GM23248 (cell line): ENCODE measurements at regions not wholly inside any gene's neighbourhood (a gene's known extent, or its start where the extent isn't known, plus 50 kb on each side); places are given as distances from the start of the nearest gene placed in this dataset.
A peak's percentile ranks its signal among the peaks of the same experiment; 100 is the strongest.

Experiments used
- DNase-seq: peaks from one replicate; pipeline ENCODE4 v3.0.0-alpha.2; 2015
- H2AFZ ChIP-seq: fragments of 200-600 bp; sonication (generic); 2 replicates; pipeline ENCODE4 v1.6.1; 2016; ENCODE audit warnings: antibody characterized with exemption
- H3F3A ChIP-seq: fragments of 200-600 bp; sonication (generic); 2 replicates; pipeline ENCODE4 v1.6.1; 2016; ENCODE audit warnings: mild to moderate bottlenecking, antibody characterized with exemption, mixed run types; ENCODE audit not compliant: insufficient read depth
- H3K27ac ChIP-seq: fragments of 200-600 bp; sonication (generic); 2 replicates; pipeline ENCODE4 v1.5.1; 2016; ENCODE audit warnings: mild to moderate bottlenecking
- H3K27me3 ChIP-seq: fragments of 200-600 bp; sonication (generic); replicated peaks from 2 replicates; pipeline ENCODE4 v1.6.1; 2016; ENCODE audit warnings: mild to moderate bottlenecking; ENCODE audit not compliant: insufficient read depth
- H3K36me3 ChIP-seq: fragments of 200-600 bp; sonication (generic); 2 replicates; pipeline ENCODE4 v1.6.1; 2016; ENCODE audit warnings: low read depth, mild to moderate bottlenecking
- H3K4me1 ChIP-seq: fragments of 200-600 bp; sonication (generic); 2 replicates; pipeline ENCODE4 v1.6.1; 2016; ENCODE audit warnings: mild to moderate bottlenecking; ENCODE audit not compliant: insufficient read depth
- H3K4me2 ChIP-seq: fragments of 200-600 bp; sonication (generic); one replicate; pipeline ENCODE4 v1.6.1; 2016; ENCODE audit warnings: mild to moderate bottlenecking; ENCODE audit not compliant: unreplicated experiment
- H3K4me3 ChIP-seq: fragments of 200-600 bp; sonication (generic); 2 replicates; pipeline ENCODE4 v1.5.1; 2016; ENCODE audit warnings: mild to moderate bottlenecking
- H3K79me2 ChIP-seq: fragments of 200-600 bp; sonication (generic); 2 replicates; pipeline ENCODE4 v1.6.1; 2016; ENCODE audit warnings: mild to moderate bottlenecking; ENCODE audit not compliant: insufficient read depth
- H3K9ac ChIP-seq: fragments of 200-600 bp; sonication (generic); 2 replicates; pipeline ENCODE4 v1.6.1; 2016; ENCODE audit warnings: mild to moderate bottlenecking
- H3K9me2 ChIP-seq: fragments of 200-600 bp; sonication (generic); 2 replicates; pipeline ENCODE4 v1.6.1; 2016; ENCODE audit warnings: mixed run types, mild to moderate bottlenecking, moderate library complexity; ENCODE audit not compliant: insufficient read depth
- H3K9me3 ChIP-seq: fragments of 200-600 bp; sonication (generic); one replicate; pipeline ENCODE4 v1.6.1; 2017; ENCODE audit warnings: low read depth
- H4K20me1 ChIP-seq: fragments of 200-600 bp; sonication (generic); 2 replicates; pipeline ENCODE4 v1.6.0; 2016; ENCODE audit not compliant: insufficient read depth
- EZH2 ChIP-seq: fragments of 200-600 bp; sonication (generic); IDR thresholded peaks from 2 replicates; pipeline ENCODE4 v1.6.1; 2018; ENCODE audit warnings: antibody characterized with exemption, mild to moderate bottlenecking; ENCODE audit not compliant: insufficient read depth, poor library complexity, severe bottlenecking
- EZH2phosphoT487 ChIP-seq: fragments of 200-600 bp; sonication (generic); IDR thresholded peaks from 2 replicates; pipeline ENCODE4 v1.6.1; 2018; ENCODE audit warnings: antibody characterized with exemption, moderate library complexity, mild to moderate bottlenecking, low read depth; ENCODE audit not compliant: insufficient read depth
- WGBS, 2 experiments: methylation state at CpG; one replicate each; pipeline ENCODE4 v1.1.6; 2015 to 2017; ENCODE audit warnings: low lambda C conversion rate in 2 of 2, low coverage in 1 of 2; ENCODE audit errors: missing lambda C conversion rate in 2 of 2; 5-methylcytosine and 5-hydroxymethylcytosine counted together
- in situ Hi-C: fragments of 300-500 bp; cut with MboI; formaldehyde crosslinking; loops from 2 replicates; pipeline ENCODE4 v1.15.0; 2020

DNA sequence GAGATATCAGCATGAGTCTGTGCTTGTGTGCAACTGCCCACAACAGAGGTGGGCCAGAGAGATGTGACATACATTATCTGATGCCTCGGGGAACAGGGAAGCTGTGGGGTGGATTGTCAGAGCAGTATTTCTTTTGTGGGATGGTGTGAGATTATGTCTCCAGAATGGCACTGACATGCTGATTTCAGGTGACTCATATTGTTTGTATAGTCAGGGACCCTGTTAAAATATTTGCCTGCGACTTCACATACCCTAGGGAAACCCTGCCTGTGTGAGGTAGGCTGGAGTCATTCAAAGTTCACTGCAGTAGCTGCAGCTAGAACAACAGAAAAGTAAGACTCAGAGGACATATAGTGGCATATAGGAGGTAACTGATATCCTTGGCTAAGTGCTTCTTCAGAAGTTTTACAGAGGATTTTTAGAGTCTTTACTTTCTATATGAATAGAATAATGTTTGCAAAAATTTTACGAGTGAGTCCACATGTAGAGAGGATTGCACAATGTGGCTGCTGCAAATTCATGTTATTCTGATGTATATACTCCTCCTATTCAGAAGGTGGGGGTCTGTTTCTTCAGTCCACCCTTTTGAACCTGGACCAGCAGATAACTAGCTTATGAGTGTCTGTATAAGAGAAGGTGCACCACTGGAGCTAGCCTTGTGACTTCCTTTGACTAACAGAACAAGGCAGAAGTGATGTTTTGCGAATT lies 89.3 kb downstream of the MACIR start:
- no peak overlapping the region for H2AFZ ChIP-seq
- H3K9me2 ChIP-seq = no peaks in the 10 kb centered on the region
- no peaks in the 10 kb centered on the region for H3K27me3 ChIP-seq
- H3F3A ChIP-seq = no peaks in the 10 kb centered on the region
- no peaks in the 10 kb centered on the region for H3K36me3 ChIP-seq
- H3K4me2 ChIP-seq = no peak overlapping the region
- no peaks in the 10 kb centered on the region for H4K20me1 ChIP-seq
- H3K4me1 ChIP-seq = no peaks in the 10 kb centered on the region
- TF ChIP-seq EZH2 (no peak), EZH2phosphoT487 (no peak)
- no peak overlapping the region for H3K9ac ChIP-seq
- H3K79me2 ChIP-seq = no peaks in the 10 kb centered on the region
- in situ Hi-C loops = no loop called here
- no peak for DNase-seq
- no peak overlapping the region for H3K4me3 ChIP-seq
- 43% methylated on average over 4 of the region's 4 CpGs for WGBS, 2 experiments
- H3K27ac ChIP-seq = no peak overlapping the region
- no peaks in the 10 kb centered on the region for H3K9me3 ChIP-seq

DNA sequence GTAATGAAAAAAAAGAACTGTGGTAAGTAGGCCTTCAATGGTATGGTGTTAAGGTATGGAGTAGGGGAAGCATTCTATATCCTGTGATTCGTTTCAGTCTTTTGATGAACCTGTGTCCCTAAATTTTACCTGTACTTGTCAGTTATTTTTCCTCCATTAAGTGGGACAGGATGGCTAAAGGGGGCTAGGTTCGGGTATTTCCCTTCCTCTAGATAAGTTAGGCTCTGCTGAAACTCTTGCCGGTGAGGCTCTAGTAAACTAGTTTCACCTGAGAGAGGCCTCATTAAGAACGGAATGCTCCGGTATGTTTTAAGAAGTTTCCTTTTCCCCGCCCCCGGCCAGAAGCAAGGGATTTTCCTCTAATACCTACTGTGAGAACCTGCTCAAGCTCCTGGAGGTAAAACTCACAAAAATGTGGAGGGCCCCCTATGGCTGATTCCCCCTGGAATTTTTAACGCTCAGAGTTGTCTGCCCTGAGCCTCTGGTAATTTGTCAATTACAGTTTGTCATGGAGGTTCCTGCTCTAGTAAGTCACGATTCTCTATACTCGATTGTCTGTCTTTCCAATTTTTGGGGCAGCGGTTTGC lies 87.7 kb downstream of the MACIR start:
- Histone ChIP-seq H3K36me3 (no peaks in the 10 kb centered on the region), H3K79me2 (no peaks in the 10 kb centered on the region), H3K9me2 (no peaks in the 10 kb centered on the region), H3K9ac (no peak overlapping the region), H3K9me3 (no peaks in the 10 kb centered on the region), H3K27ac (no peak overlapping the region), H3K4me2 (no peak overlapping the region), H3K27me3 (no peaks in the 10 kb centered on the region), H3F3A (no peaks in the 10 kb centered on the region), H3K4me3 (no peak overlapping the region), H3K4me1 (no peaks in the 10 kb centered on the region), H4K20me1 (no peaks in the 10 kb centered on the region), H2AFZ (no peak overlapping the region)
- in situ Hi-C loops = no loop called here
- no peak for TF ChIP-seq EZH2
- no peak for TF ChIP-seq EZH2phosphoT487
- 53 to 56% methylated on average over 11 of the region's 11 CpGs for WGBS, 2 experiments
- no peak for DNase-seq

DNA sequence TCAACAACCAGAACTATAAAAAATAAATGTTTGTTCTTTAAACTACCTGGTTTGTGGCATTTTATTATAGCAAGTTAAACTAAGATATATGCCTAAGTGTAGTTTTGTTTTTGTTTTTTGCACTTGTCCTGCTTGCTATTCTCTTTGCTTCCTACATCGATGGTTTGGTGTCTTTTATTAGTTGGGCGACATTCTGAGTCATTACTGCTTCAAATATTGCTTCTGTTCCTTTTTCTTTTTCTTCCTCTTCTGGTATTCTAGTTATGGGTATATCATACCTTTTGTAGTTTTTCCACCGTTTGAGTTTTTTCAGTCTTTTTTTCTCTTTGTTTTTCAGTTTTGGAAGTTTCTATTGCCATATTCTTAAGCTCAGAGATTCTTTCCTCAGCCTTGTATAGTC lies 86.9 kb downstream of the MACIR start:
- Histone ChIP-seq H3K27me3 (no peaks in the 10 kb centered on the region), H3K4me1 (no peaks in the 10 kb centered on the region), H3K4me3 (no peak overlapping the region), H3K27ac (no peak overlapping the region), H4K20me1 (no peaks in the 10 kb centered on the region), H3K9me2 (no peaks in the 10 kb centered on the region), H3K9ac (no peak overlapping the region), H3K79me2 (no peaks in the 10 kb centered on the region), H3K9me3 (no peaks in the 10 kb centered on the region), H2AFZ (no peak overlapping the region), H3K4me2 (no peak overlapping the region), H3F3A (no peaks in the 10 kb centered on the region), H3K36me3 (no peaks in the 10 kb centered on the region)
- 49 to 53% methylated on average over 3 of the region's 3 CpGs for WGBS, 2 experiments
- no peak for TF ChIP-seq EZH2phosphoT487
- no peak for TF ChIP-seq EZH2
- in situ Hi-C loops = no loop called here
- DNase-seq = no peak

DNA sequence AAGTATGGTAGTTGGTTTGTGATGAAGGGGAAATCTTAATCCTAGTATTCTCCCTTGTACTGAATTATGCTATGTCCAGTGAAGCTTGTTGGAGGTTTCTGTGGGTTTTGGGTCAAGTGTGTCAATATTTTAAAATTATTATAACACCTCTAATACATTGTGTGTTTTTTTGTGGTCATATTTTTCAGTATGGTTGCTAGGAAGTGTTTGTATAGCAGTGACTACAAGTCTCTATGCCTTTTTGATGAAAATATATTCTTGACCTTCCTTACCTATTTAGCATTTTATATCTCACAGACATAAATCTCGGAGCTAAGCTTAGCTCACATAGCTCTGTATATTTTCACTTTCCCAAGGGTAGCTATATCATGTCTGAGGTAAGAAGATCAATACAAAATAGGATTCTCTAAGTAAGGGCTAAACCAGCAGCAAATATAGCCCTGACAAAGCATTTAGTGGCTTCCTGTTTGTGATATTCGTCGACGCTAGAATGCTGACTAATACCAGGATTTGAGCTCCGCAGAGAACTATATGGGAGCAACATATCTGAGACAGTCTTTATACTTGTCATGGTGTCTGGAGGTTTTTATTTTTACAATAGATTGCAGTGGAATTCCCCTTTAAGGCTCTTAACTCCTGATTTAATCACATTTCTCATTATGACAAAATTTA lies 82.3 kb downstream of the MACIR start:
- no peaks in the 10 kb centered on the region for H3K4me1 ChIP-seq
- H3K36me3 ChIP-seq = no peaks in the 10 kb centered on the region
- peak overlapping the region; percentile 42 for H3K4me2 ChIP-seq
- no peaks in the 10 kb centered on the region for H4K20me1 ChIP-seq
- TF ChIP-seq EZH2 (no peak), EZH2phosphoT487 (no peak)
- H3K9ac ChIP-seq = no peak overlapping the region
- H3K9me2 ChIP-seq = no peaks in the 10 kb centered on the region
- in situ Hi-C loops = no loop called here
- peak; percentile 30 for DNase-seq
- H2AFZ ChIP-seq = peak overlapping the region; percentile 47; the same call in 1 of the 2 replicates
- 50 to 56% methylated on average over 5 of the region's 5 CpGs for WGBS, 2 experiments
- H3K27ac ChIP-seq = no peak overlapping the region
- no peak overlapping the region for H3K4me3 ChIP-seq
- H3K9me3 ChIP-seq = no peaks in the 10 kb centered on the region
- H3F3A ChIP-seq = no peaks in the 10 kb centered on the region
- no peaks in the 10 kb centered on the region for H3K27me3 ChIP-seq
- no peaks in the 10 kb centered on the region for H3K79me2 ChIP-seq
